ENCODE measurements at regions not wholly inside any gene's neighbourhood (a gene's known extent, or its start where the extent isn't known, plus 50 kb on each side); places are given as distances from the start of the nearest gene placed in this dataset.

DNA sequence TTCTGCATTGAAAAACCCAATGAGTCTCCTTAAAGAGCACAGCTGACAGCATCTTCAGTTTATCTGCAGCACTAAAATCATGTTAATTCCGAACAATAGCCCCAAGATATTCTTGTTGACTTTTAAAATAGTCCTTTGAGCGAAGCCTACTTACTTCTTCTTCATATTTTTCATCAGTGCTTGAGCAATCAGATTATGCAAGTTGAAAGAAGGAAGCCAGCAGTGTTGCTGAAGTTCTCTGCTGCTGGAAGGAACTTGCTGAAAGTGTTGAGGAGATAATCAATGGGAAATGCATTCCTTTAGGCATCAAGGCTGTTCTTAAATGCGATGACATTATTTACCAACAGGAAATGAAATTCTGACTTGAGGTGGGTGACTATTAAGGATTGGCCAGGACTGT lies 105.9 kb upstream of the SNTG2 start:
- TF ChIP-seq, protein P1, sequence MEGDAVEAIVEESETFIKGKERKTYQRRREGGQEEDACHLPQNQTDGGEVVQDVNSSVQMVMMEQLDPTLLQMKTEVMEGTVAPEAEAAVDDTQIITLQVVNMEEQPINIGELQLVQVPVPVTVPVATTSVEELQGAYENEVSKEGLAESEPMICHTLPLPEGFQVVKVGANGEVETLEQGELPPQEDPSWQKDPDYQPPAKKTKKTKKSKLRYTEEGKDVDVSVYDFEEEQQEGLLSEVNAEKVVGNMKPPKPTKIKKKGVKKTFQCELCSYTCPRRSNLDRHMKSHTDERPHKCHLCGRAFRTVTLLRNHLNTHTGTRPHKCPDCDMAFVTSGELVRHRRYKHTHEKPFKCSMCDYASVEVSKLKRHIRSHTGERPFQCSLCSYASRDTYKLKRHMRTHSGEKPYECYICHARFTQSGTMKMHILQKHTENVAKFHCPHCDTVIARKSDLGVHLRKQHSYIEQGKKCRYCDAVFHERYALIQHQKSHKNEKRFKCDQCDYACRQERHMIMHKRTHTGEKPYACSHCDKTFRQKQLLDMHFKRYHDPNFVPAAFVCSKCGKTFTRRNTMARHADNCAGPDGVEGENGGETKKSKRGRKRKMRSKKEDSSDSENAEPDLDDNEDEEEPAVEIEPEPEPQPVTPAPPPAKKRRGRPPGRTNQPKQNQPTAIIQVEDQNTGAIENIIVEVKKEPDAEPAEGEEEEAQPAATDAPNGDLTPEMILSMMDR (CRISPR knock-in tag; IDR thresholded peaks at IDR 0.05): no peak
- no peak for TF ChIP-seq ZNF672 (CRISPR knock-in tag; IDR thresholded peaks at IDR 0.05)
